ENCODE measurements at regions not wholly inside any gene's neighbourhood (a gene's known extent, or its start where the extent isn't known, plus 50 kb on each side); places are given as distances from the start of the nearest gene placed in this dataset.

DNA sequence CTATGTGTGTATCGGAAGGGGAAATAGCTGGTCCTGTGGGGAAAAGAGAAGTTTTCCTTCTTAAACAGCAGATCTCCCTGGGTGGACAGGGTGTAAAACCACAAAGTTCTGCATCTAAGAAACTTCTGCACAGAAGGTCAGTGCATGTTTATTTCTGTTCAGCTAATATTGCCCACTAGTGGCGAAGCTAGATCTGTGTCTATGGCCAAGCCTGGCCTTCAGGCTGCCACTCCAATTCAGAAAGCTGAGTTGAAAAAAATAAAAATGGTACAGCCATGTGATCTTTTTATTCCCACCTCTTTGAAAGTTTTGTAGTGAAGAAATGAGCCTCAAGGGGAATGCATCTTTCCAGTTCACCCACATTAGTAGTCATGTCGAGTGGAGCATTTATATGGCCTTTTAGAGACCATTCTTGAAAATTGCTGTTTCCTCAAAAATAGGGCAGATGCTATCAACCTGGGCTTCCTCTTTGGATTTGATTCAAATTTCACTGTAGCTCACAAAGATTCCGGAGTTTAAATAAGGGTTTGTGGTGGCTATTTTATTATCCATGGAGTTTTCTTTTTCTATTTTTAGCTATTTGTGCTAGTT lies 488.0 kb downstream of the PRELID2 start:
- Histone ChIP-seq H3K27me3 (ENCODE audit: insufficient read depth, low read length, poor library complexity, severe bottlenecking) (no peaks in the 10 kb centered on the region), H3K36me3 (ENCODE audit: insufficient read depth, low read length) (no peaks in the 10 kb centered on the region), H3K4me2 (ENCODE audit: low read depth, low read length, poor library complexity, severe bottlenecking) (no peak overlapping the region), H3F3A (ENCODE audit: low read depth) (no peaks in the 10 kb centered on the region), H4K20me1 (ENCODE audit: insufficient read depth, low read length, poor library complexity, severe bottlenecking) (no peaks in the 10 kb centered on the region), H3K9me3 (ENCODE audit: insufficient read depth, low read depth, low read length) (no peaks in the 10 kb centered on the region), H3K79me2 (ENCODE audit: insufficient read depth, low read length) (no peaks in the 10 kb centered on the region), H3K9me2 (replicated peaks; ENCODE audit: low read depth, low read length) (no peaks in the 10 kb centered on the region), H3K9ac (ENCODE audit: low read depth, low read length, poor library complexity, severe bottlenecking) (no peak overlapping the region), H3K4me1 (ENCODE audit: insufficient read depth, low read length, poor library complexity, severe bottlenecking) (no peaks in the 10 kb centered on the region), H2AFZ (ENCODE audit: low read length) (no peak overlapping the region), H3K4me3 (ENCODE audit: low read length, poor library complexity, severe bottlenecking) (no peak overlapping the region)
- TF ChIP-seq, protein P1, sequence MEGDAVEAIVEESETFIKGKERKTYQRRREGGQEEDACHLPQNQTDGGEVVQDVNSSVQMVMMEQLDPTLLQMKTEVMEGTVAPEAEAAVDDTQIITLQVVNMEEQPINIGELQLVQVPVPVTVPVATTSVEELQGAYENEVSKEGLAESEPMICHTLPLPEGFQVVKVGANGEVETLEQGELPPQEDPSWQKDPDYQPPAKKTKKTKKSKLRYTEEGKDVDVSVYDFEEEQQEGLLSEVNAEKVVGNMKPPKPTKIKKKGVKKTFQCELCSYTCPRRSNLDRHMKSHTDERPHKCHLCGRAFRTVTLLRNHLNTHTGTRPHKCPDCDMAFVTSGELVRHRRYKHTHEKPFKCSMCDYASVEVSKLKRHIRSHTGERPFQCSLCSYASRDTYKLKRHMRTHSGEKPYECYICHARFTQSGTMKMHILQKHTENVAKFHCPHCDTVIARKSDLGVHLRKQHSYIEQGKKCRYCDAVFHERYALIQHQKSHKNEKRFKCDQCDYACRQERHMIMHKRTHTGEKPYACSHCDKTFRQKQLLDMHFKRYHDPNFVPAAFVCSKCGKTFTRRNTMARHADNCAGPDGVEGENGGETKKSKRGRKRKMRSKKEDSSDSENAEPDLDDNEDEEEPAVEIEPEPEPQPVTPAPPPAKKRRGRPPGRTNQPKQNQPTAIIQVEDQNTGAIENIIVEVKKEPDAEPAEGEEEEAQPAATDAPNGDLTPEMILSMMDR (conservative IDR thresholded peaks at IDR 0.05; ENCODE audit: low read length), result peak; percentile 68
- no peak for TF ChIP-seq EZH2phosphoT487 (IDR thresholded peaks at IDR 0.05; ENCODE audit: borderline replicate concordance)

DNA sequence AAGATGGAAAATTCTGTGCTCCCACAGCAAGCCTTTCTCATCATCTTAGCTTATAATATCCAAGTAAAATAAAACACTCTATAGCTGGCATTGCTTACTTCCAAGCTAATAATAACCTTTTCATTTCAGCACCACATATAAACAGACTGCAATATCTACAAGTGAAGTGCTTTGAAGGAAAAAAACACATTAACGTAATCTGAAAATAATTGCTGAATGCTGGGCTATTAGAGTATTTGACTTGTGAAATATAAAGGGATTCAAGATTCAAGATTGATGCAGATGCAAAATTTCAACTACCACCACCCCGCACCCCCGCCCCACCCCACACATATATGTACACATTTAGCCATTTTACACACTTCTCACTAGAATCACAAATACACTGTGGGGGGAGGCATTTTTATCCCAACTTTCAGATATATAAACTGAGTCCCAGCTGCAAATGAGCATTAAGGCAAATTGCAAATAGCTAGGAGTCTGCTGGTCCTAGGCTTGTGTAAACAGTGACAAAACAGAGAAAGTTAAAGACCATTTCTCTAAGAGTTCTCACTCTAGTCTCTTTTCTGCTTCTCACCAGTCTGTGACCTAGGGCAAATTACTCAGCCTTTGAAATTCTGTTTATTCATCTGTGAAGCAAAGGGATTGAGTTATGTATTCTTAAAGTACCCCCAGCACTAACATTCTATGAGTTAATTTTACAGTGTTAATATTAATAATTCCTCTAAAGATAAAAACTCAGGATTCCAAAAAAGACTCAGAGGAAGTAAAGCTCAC lies 489.4 kb downstream of the PRELID2 start:
- Histone ChIP-seq H3K9me3 (ENCODE audit: insufficient read depth, low read depth, low read length) (no peaks in the 10 kb centered on the region), H3K4me3 (ENCODE audit: low read length, poor library complexity, severe bottlenecking) (no peak overlapping the region), H3K27me3 (ENCODE audit: insufficient read depth, low read length, poor library complexity, severe bottlenecking) (no peaks in the 10 kb centered on the region), H3K36me3 (ENCODE audit: insufficient read depth, low read length) (no peaks in the 10 kb centered on the region), H3K4me2 (ENCODE audit: low read depth, low read length, poor library complexity, severe bottlenecking) (no peak overlapping the region), H2AFZ (ENCODE audit: low read length) (no peak overlapping the region), H3K9ac (ENCODE audit: low read depth, low read length, poor library complexity, severe bottlenecking) (no peak overlapping the region), H3K4me1 (ENCODE audit: insufficient read depth, low read length, poor library complexity, severe bottlenecking) (no peaks in the 10 kb centered on the region), H3F3A (ENCODE audit: low read depth) (no peaks in the 10 kb centered on the region), H3K9me2 (replicated peaks; ENCODE audit: low read depth, low read length) (no peaks in the 10 kb centered on the region), H4K20me1 (ENCODE audit: insufficient read depth, low read length, poor library complexity, severe bottlenecking) (no peaks in the 10 kb centered on the region), H3K79me2 (ENCODE audit: insufficient read depth, low read length) (no peaks in the 10 kb centered on the region)
- TF ChIP-seq, protein P1 (conservative IDR thresholded peaks at IDR 0.05; ENCODE audit: low read length), result no peak
- TF ChIP-seq EZH2phosphoT487 (IDR thresholded peaks at IDR 0.05; ENCODE audit: borderline replicate concordance), result no peak

DNA sequence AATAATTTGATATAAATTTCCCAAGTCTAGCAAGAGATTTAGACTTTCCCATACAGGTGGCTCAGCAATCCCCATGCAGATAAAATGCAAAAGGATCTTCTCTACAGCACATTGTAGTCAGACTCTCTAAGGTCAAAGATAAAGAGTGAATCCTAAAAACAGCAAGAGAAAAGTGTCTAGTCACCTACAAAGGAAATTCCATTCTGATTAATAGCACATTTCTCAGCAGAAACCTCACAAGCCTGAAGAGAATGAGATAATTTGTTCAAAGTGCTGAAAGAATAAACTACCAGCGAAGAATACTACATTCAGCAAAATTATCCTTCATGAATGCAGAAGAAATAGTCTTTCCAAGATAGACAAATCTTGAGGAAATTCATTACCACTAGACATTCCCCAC lies 493.3 kb downstream of the PRELID2 start:
- Histone ChIP-seq H3K4me1 (ENCODE audit: insufficient read depth, low read length, poor library complexity, severe bottlenecking) (no peaks in the 10 kb centered on the region), H2AFZ (ENCODE audit: low read length) (no peak overlapping the region), H3K4me2 (ENCODE audit: low read depth, low read length, poor library complexity, severe bottlenecking) (no peak overlapping the region), H3K36me3 (ENCODE audit: insufficient read depth, low read length) (no peaks in the 10 kb centered on the region), H3K9ac (ENCODE audit: low read depth, low read length, poor library complexity, severe bottlenecking) (no peak overlapping the region), H4K20me1 (ENCODE audit: insufficient read depth, low read length, poor library complexity, severe bottlenecking) (no peaks in the 10 kb centered on the region), H3K9me2 (replicated peaks; ENCODE audit: low read depth, low read length) (no peaks in the 10 kb centered on the region), H3K27me3 (ENCODE audit: insufficient read depth, low read length, poor library complexity, severe bottlenecking) (no peaks in the 10 kb centered on the region), H3K9me3 (ENCODE audit: insufficient read depth, low read depth, low read length) (no peaks in the 10 kb centered on the region), H3K4me3 (ENCODE audit: low read length, poor library complexity, severe bottlenecking) (no peak overlapping the region), H3K79me2 (ENCODE audit: insufficient read depth, low read length) (no peaks in the 10 kb centered on the region), H3F3A (ENCODE audit: low read depth) (no peaks in the 10 kb centered on the region)
- TF ChIP-seq EZH2phosphoT487 (IDR thresholded peaks at IDR 0.05; ENCODE audit: borderline replicate concordance), result no peak
- TF ChIP-seq, protein P1 (conservative IDR thresholded peaks at IDR 0.05; ENCODE audit: low read length), result no peak
